BJ (cell line): ENCODE measurements at regions not wholly inside any gene's neighbourhood (a gene's known extent, or its start where the extent isn't known, plus 50 kb on each side); places are given as distances from the start of the nearest gene placed in this dataset.

Experiments
- CTCF ChIA-PET: fragments of 350-600 bp; formaldehyde crosslinking; extraction: SDS; loops from one replicate; lab custom pipeline; 2021; ENCODE audit warnings: antibody characterized with exemption, inconsistent platforms; lab: Yijun Ruan, JAX
- POLR2A ChIA-PET: fragments of 300-600 bp; sonication (Branson Sonifier 250); formaldehyde crosslinking; extraction: SDS; loops from one replicate; lab custom pipeline; 2021; ENCODE audit warnings: antibody characterized with exemption; lab: Charles Lee
- DNase-seq: peaks from one replicate; pipeline ENCODE4 v3.0.0-alpha.2; 2011; ENCODE audit warnings: low read depth
- H3K27me3 ChIP-seq: 2 replicates; pipeline ENCODE4 v1.6.0; 2011; ENCODE audit warnings: low read length; ENCODE audit not compliant: control insufficient read depth, insufficient read depth
- H3K36me3 ChIP-seq: 2 replicates; pipeline ENCODE4 v1.5.1; 2011; ENCODE audit warnings: low read length; ENCODE audit not compliant: control insufficient read depth, insufficient read depth
- H3K4me3 ChIP-seq: 2 replicates; pipeline ENCODE4 v1.5.1; 2011; ENCODE audit warnings: low read depth, mild to moderate bottlenecking, control low read depth, low read length
- TF ChIP-seq, protein P1 (sequence below): IDR thresholded peaks from 2 replicates; pipeline ENCODE4 v1.5.1; 2011; ENCODE audit warnings: low read depth, mild to moderate bottlenecking, control low read depth, inconsistent platforms, low read length, moderate library complexity; ENCODE audit not compliant: insufficient read depth

DNA sequence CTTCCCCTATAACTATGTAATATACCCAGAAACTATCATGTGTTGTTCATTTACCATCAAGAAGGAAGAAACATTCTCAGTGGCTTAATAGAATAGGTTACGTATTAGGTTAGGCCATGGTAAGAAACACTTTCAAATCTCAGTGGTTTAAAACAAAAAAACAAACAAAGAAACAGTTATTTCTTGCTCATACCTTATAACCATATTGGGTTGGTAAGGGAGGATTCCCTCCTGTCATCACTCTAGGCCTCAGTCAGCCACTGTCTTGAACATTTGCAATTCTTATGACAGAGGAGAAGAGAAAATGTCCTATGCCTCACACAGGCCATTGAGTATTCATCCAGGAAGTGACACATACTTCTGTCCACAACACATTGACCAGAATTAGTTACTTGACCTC lies 727.7 kb upstream of the NECTIN3 start:
- H3K36me3 ChIP-seq, result no peaks in the 10 kb centered on the region
- H3K4me3 ChIP-seq, result no peak overlapping the region
- no peak for DNase-seq
- POLR2A ChIA-PET, result no interaction called here
- TF ChIP-seq, protein P1, sequence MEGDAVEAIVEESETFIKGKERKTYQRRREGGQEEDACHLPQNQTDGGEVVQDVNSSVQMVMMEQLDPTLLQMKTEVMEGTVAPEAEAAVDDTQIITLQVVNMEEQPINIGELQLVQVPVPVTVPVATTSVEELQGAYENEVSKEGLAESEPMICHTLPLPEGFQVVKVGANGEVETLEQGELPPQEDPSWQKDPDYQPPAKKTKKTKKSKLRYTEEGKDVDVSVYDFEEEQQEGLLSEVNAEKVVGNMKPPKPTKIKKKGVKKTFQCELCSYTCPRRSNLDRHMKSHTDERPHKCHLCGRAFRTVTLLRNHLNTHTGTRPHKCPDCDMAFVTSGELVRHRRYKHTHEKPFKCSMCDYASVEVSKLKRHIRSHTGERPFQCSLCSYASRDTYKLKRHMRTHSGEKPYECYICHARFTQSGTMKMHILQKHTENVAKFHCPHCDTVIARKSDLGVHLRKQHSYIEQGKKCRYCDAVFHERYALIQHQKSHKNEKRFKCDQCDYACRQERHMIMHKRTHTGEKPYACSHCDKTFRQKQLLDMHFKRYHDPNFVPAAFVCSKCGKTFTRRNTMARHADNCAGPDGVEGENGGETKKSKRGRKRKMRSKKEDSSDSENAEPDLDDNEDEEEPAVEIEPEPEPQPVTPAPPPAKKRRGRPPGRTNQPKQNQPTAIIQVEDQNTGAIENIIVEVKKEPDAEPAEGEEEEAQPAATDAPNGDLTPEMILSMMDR, result no peak
- CTCF ChIA-PET, result no interaction called here
- no peaks in the 10 kb centered on the region for H3K27me3 ChIP-seq

DNA sequence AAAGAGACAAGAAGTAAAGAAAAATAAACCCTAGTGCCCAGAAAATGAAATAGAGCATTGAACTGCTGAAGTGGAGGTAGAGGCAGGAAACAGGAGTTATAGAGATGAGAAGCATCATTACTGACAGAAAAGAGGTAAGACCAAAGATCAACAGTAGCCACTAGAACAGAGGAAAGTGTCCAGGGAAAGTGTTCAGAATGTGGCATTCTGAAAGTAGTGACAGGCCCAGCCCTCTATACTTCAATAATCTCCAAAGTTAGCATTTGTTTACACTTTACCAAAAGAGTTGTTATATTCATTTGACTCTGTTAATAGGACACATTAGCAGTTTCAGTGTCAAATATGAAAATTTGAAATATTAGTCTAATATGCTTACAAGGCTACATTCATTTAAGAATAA lies 727.1 kb upstream of the NECTIN3 start:
- ChIA-PET POLR2A (no interaction called here), CTCF (no interaction called here)
- Histone ChIP-seq H3K27me3 (no peaks in the 10 kb centered on the region), H3K4me3 (no peak overlapping the region), H3K36me3 (no peaks in the 10 kb centered on the region)
- TF ChIP-seq, protein P1, result no peak
- DNase-seq, result no peak

DNA sequence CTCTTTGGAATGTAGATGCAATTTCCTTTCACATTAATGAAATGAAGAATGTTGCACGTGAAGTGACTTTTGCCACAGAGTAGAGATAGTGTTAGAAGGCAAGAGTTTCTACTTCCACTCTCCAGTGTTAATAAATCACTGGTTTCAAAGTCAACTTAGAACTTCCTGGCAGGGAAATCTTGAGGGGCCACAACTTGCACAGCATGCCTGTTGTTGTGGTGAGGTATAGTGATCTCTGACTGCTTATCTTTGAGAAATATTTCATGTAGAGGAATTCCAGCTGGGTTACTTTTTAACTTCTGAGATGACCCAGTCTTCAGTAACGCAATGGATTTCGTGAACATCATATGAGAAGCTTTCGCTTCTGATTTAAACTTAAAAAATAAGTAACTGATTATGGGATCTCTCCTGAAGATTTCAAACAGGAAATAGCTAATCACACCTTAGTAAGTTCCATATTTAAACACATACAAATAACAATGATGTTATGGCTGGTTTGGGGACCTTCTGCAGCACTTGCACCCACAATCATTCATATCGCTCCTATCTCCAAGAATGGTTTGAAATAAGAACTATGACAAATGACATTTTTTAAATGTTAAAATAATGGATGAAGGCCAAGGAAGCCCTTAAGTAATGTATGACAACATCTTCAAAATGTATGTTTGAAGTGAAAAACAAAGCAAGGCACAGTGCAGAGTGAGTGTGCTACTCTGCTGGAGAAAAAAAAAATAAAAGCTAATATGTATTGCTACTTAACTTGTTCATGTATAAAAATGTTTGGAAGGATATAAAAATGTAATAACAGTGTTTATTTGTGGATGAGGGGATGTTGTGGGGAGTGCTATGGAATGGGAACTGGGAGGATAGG lies 726.5 kb upstream of the NECTIN3 start:
- Histone ChIP-seq H3K27me3 (no peaks in the 10 kb centered on the region), H3K4me3 (no peak overlapping the region), H3K36me3 (no peaks in the 10 kb centered on the region)
- ChIA-PET POLR2A (no interaction called here), CTCF (no interaction called here)
- DNase-seq, result no peak
- TF ChIP-seq, protein P1, result no peak

DNA sequence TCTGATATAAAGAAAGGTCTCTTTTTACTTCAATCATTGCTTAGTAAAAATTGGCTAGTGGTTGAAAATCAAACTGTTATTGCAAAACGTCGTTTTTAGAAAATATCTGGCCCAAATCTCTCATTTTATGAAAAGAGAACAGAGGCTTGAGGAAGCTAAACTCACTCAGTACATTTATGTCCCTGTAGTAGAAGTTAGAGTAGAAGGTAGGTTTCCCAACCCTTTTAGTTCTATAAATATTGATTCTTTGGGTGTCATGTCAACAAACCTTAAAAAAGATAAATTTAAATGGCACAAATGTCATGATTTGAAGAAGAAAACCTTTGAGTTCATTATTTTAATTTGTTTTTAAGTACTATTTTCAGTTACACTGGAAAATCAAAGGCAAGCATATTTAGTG lies 722.3 kb upstream of the NECTIN3 start:
- Histone ChIP-seq H3K36me3 (no peaks in the 10 kb centered on the region), H3K27me3 (no peaks in the 10 kb centered on the region), H3K4me3 (no peak overlapping the region)
- ChIA-PET POLR2A (no interaction called here), CTCF (no interaction called here)
- DNase-seq, result no peak
- TF ChIP-seq, protein P1, result no peak

DNA sequence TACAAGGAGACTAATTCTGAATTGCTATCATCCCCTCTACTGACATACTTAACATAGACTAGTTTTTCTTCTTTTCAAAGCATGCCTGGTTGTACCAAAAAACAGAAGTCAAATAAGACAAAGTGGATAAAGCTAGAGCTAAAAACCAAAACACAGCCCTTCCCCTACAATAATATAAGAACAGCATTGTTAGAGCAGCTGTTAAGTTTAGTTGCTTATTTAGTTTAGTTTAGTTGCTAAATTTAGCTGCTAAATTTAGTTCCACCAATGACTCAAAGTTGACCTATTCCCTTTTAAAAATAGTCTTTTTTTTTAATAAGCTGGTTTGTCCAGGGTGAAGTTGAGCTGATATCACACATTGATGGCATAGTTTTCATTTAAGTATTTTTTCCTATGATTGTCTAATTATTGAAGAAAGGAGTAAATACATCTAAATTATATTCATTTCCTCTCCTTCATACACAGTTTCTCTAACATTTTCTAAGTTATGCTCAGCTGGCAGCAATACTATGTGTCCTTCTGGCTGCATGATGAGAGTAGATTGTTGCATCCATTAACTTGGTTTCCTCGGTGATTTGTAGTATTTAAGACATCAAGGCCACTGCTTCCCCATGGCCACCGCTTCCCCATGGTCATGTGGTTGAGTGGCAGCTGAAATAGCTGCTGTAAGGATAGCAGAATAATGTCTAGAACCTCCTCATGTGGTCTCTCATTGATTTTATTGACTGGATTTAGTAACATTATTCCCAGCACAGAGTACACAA lies 718.6 kb upstream of the NECTIN3 start:
- no peak overlapping the region for H3K4me3 ChIP-seq
- CTCF ChIA-PET, result no interaction called here
- DNase-seq, result no peak
- TF ChIP-seq, protein P1, result no peak
- POLR2A ChIA-PET, result no interaction called here
- H3K27me3 ChIP-seq, result no peaks in the 10 kb centered on the region
- no peaks in the 10 kb centered on the region for H3K36me3 ChIP-seq
